Activated naive CD4-positive, alpha-beta T cell treated with Interleukin-2 at 50 U/mL for 16 hours (primary cell): ENCODE measurements at regions not wholly inside any gene's neighbourhood (a gene's known extent, or its start where the extent isn't known, plus 50 kb on each side); places are given as distances from the start of the nearest gene placed in this dataset.

Experiments used
- DNase-seq: peaks from one replicate; pipeline ENCODE4 v3.0.0-alpha.2; 2020

GRCh38 chr12:27382924-27383323 is 50.3 kb downstream of the BMAL2 start:
- DNase-seq = no peak

GRCh38 chr12:27383429-27384260 is 51.0 kb downstream of the BMAL2 start:
- peak; percentile 67 for DNase-seq

- no peak for DNase-seq
Measured at GRCh38 chr12:27384261-27384590, 51.6 kb downstream of the BMAL2 start.

- DNase-seq = no peak
Measured at GRCh38 chr12:27385766-27386564, 53.3 kb downstream of the BMAL2 start.

GRCh38 chr12:27387473-27387872 is 54.8 kb downstream of the BMAL2 start:
- DNase-seq = no peak

GRCh38 chr12:27388650-27389049 is 56.0 kb downstream of the BMAL2 start:
- DNase-seq = no peak

GRCh38 chr12:27394676-27395075 is 51.9 kb upstream of the SMCO2 start:
- DNase-seq = no peak

- DNase-seq = no peak
Measured at GRCh38 chr12:27396216-27396815, 50.2 kb upstream of the SMCO2 start.
